HG02981 (cell line): ENCODE measurements at regions not wholly inside any gene's neighbourhood (a gene's known extent, or its start where the extent isn't known, plus 50 kb on each side); places are given as distances from the start of the nearest gene placed in this dataset.

ENCODE experiments used
- ATAC-seq: cut with Tn5 transposase; IDR thresholded peaks from one replicate; pipeline ENCODE4 v1.9.1; 2021; ENCODE audit warnings: mild to moderate bottlenecking, moderate library complexity; ENCODE audit not compliant: unreplicated experiment

GRCh38 chr3:1036207-1036826 lies 56.5 kb upstream of the CNTN6 start:
- no peak for ATAC-seq

GRCh38 chr3:1037631-1038030 lies 55.2 kb upstream of the CNTN6 start:
- ATAC-seq: no peak
